CD4-positive, alpha-beta T cell treated with Interferon alpha-2 for 1 hour (primary cell): ENCODE measurements at regions not wholly inside any gene's neighbourhood (a gene's known extent, or its start where the extent isn't known, plus 50 kb on each side); places are given as distances from the start of the nearest gene placed in this dataset.

ENCODE experiments used
- DNase-seq, 2 donors: peaks; one replicate each; pipeline ENCODE4 v3.0.0-alpha.2; 2020 to 2022

DNA sequence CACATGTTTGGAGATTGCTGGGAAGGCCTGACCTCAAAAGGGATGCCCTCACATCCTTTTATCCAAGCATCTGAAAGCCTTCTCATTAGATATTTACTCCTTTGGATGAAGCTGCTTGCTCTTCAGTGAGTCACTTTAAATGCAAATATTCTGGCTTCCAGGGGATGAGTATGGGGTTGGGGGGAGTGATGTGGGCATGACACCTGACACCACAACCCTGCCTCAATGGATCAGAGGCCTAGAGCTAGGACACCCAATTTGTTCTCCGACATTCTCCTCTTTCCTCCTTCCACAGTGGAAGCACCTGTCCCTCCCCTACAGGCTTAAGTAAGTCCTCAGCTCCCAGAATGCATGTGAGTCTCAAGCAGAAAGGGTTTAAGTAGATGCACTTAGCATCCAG is 238.3 kb downstream of the OMA1 start:
- no peak for DNase-seq

GRCh38 chr1:58307431-58307830 is 239.1 kb downstream of the OMA1 start:
- DNase-seq: no peak

DNA sequence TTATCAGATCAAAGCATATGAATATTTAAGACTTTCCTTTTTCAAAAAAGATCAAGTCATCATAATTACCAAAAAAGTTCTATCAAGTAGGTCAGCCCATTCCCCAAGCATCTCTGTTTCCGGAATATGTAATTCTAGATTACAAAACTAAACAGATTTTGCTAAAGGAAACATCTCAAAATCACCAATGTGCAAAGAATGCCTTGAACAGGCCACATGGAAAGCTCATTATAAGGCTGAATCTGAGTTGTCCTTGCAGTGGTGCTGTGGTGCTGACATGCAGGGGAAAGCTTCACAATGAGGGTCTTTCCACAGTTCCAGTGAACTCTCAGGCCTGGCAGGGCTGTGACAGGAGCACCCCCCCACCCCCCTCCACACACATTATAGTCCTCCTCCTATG is 240.9 kb downstream of the OMA1 start:
- no peak for DNase-seq

- no peak for DNase-seq
These were observed 242.1 kb downstream of the OMA1 start for GRCh38 chr1:58304346-58304975.

DNA sequence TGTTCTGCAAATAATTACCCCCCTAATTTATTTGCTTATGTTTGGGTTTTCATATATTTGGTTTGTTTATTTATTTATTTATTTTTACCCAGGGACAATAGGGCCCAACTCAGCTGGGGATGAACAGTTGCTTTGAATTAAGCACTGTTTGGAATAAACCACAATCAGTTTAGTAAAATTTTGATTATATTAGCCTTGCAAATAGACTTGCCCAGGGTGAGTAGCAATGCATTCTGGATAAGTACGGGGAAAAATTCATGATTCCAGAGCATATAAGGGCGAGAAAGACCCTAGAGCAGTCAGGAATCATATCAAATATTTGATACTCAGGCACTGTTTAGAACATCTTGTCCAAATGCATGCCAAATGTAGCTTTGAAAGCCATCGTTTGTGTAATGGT is 242.7 kb downstream of the OMA1 start:
- no peak for DNase-seq

- no peak for DNase-seq
These were observed 253.1 kb downstream of the OMA1 start for GRCh38 chr1:58293388-58293787.

DNA sequence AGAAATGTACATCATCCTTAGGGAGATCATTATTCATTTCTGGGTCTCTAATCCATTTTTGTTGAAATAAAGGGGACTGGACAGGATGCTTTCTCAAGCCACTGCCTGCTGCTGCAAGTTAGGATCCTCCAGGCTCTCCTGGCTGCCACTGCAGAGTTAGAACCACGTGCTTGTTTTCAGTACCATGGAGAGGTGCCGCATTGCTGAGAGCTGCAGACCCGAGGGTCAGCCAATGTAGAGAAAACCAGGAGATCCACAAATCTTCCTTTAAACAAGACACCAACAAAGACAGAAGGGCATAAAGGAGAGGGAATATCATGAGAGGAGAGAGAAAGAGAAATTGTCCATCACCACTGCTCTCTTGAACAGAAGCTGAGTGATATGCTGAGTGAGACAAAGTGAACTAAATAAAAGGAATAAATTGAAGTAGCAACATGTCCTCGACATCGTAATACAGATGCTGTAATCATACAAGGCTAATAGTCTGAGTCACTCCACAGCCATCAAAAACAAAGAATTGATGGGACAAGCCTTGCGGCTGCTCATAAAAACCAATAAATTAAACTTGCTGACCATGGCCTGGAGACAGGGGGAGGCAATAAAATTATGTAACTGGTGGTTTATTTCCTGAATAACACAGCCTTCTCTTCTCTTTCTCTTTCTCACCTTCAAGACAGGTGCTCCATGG is 255.7 kb downstream of the OMA1 start:
- DNase-seq: no peak

DNA sequence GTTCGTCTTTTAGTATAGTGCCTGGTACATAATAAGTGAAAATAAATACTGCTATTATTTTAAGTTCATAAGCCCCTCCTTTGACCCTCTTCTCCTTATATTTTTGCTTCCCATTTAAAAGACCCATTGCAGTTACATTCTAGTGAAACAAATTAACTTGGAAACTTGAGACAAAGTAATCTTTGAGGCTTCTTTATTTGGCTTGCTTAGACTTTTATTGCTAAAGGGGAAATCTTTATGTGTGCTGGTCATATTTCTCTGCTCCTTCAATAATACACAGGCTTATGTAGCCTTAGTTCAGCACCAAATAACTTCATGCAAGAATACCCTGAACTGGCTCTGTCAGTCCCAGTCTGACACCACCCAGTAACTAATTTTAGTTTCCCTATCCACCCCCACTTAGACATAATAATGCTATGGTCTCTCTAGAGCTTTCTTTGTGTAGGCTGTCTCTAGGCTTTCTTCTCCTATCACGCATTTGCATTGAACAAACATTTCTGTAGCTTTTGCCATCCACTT is 257.8 kb downstream of the OMA1 start:
- DNase-seq: no peak

DNA sequence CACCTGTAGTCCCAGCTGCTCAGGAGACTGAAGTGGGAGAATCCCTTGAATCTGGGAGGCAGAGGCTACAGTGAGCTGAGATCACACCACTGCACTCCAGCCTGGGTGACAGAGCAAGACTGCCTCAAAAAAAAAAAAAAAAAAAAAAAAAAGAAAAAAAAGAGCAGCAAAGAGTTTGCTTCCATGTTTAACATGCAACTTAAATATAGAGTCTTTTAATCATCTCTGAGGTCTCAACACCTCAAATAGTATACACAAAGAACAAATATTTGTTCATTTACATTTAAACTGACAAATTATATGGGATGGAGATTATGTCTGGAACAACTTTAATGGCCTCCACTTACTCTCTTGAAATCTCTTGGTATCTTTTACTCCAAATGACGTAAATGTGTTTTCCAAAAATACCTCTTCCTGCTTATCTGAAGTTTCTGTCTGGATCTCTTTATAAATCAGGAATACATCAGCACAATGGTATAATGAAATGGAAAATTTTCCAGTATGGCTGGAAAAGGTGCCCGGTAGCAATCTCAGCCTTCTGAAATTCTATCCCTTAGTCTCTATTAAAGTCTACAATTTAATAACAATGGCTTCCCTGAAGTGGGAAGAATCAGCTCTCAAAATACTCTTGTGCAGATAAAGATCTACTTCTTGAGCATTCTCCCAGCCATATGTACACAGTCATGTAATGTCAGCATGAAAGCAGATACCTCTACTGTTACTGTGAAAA is 258.5 kb downstream of the OMA1 start:
- no peak for DNase-seq

- no peak for DNase-seq
These were observed 262.4 kb downstream of the OMA1 start for GRCh38 chr1:58284225-58284510.

DNA sequence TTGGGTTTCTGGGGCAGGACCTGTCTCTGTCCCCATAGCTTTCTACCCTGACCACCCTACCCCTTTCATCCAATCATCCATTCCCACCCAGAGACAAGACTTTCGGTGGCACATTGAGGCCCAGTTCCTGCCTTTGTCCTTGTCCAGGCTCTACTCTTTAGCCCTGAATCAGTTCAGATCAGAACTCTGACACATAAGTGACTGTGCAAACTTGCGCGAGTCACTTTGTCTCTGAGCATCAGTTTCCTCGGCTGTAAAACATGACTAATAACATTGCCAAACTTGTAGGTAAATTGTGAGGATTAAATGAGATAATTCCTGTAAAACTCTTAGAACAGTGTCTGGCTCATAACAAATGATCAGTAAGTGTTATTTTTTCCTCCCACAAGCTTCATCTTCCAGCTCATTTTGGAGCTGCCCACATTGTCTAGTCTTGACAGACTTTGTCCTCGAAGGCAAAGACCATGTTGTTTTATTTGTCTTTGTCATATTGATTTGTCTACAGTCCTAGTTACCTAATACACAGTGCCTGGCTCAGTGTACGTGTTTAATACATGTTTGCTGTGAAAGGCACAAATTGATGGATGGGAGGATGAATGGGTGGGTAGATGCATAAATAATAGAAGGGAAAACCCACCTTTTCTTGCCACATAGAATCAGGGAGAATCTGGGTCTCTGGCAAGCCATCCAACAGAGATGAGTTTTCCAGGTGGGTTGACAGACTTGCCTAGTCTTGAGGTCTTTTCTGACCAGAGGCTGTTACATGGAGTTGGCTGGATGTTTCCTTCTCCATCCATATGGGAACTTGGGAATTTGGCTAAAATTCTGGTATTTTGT is 262.9 kb downstream of the OMA1 start:
- no peak for DNase-seq

GRCh38 chr1:58282623-58283387 is 263.7 kb downstream of the OMA1 start:
- DNase-seq: no peak

DNA sequence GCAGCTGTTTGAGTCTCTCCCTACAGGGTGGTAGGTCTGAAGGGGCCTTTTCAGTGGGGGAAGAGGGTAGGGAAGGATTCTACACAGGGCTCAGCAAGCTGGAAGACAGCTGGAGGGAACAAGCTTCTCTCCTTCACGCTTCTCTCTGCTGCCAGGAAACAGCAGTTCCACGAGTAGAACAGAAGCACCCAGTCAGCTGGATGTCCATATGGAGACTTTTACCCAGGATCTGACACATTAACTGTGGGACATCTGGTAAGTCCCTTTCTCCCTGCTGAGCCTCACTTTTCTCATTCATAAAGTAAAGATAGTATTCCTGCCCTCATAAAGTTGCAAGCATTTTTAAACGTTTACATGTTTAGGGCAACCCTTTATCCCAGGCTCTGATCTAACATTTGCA is 280.3 kb downstream of the OMA1 start:
- DNase-seq: no peak

DNA sequence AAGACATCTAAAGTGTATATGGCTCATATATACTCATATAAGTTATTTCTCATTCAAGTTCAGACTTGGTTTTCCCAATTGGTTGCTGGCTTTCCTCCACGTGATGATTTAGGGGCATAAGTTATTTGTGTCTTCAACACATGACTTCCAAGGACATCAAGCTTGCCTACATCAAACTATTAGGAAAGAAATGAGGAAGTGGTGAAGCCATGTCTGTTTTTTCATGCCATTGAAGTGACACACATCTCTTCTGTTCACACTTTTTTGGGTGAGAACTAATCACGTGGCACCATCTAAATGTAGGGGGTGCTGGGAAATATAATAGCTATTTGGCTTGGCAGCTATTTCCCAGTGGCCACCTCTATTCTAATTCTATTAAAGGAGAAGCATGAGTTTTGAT is 282.1 kb downstream of the OMA1 start:
- no peak for DNase-seq

DNA sequence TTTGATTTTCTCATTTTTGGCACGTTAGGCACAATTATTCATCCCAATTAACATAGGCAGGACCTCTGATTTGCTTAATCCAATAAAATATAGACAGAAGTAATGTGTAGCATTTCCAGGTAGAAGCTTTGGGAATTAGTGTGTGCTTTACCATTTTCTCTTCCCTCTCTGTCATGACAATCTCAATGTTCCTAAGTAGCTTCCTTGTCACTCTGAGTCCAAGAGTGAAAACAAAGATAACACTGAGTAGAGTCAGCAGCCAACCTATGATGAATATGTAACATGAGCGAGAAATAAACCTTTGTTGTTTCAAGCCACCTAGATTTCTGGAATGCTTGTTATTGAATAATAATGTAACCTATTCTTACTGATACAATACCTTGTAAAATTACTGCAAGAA is 283.8 kb downstream of the OMA1 start:
- DNase-seq: no peak

DNA sequence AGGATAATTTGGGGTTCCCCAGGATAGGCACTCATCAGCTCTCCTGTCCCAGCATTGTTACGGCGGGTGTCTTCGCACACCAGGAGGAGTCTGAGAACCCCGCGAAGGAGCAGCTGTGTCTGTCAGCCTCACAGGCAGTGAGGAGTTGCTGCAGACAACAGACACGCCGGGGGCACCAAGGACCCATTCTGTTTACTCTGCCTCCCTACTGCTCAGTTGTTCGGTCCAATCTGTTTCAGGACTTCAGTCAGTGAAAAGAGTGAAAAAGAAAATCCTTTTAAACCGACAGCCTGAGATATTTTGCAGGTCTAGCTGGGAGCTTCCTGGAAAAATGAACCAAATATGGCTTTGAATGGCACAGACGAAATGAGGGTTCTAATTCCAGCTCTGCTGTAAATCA is 288.4 kb downstream of the OMA1 start:
- DNase-seq: no peak

- DNase-seq: no peak
These were observed 289.5 kb downstream of the OMA1 start for GRCh38 chr1:58257003-58257402.

- no peak for DNase-seq
These were observed 290.0 kb downstream of the OMA1 start for GRCh38 chr1:58256546-58256945.

DNA sequence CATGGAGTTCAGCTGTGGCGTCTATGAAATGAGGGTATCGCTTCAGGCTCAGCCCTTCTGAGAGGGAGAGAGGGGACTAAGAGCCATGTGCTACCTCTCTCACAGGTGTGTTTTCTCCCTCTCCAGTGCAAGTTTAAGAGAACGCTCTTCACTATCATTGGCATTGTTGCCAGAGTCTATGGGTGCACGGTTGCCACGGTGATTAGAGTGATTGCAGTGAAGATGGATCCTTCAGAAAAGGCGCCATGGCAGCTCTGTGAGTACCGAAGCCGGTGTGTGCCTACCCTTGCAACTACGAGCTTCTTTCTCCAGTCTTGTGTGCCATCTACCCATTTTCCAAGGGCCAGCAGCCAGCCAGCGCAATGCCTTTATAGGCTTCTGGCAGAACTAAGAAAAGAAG is 290.5 kb downstream of the OMA1 start:
- DNase-seq: no peak

DNA sequence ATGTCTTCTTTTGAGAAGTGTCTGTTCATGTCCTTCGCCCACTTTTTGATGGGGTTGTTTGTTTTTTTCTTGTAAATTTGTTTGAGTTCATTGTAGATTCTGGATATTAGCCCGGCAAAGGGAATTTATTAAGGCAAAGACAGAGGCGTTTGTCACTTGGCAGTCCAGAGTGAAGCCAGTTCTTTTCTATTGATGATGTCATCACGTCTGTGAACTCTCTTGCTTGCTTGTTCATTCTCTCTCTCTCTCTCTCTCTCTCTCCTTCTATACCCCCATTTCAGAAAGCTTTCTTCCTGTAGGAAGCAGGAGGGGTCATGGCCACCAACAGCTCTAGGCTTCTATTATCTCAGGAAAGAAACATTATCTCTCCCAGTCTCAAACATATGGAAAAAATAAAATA is 291.3 kb downstream of the OMA1 start:
- DNase-seq: no peak

GRCh38 chr1:58251430-58252073 is 295.0 kb downstream of the OMA1 start:
- DNase-seq: no peak

GRCh38 chr1:58250587-58250948 is 296.0 kb downstream of the OMA1 start:
- DNase-seq: no peak
